ENCODE measurements at regions not wholly inside any gene's neighbourhood (a gene's known extent, or its start where the extent isn't known, plus 50 kb on each side); places are given as distances from the start of the nearest gene placed in this dataset.
"Not testable (repeated sequence)": the region's sequence is repeated elsewhere in the genome, so short reads cannot be mapped to it uniquely, and the experiment has no call there.

GRCh38 chr5:44546286-44546685 lies 157.1 kb upstream of the FGF10 start:
- Histone ChIP-seq H3K9ac (ENCODE audit: low read length in 2 of 2) (no peak overlapping the region), H3K4me1 (ENCODE audit: control insufficient read depth, insufficient read depth, low read length) (no peaks in the 10 kb centered on the region), H3K36me3 (ENCODE audit: control insufficient read depth in 2 of 2, insufficient read depth in 2 of 2, low read length in 2 of 2) (no peaks in the 10 kb centered on the region), H3K4me3 (ENCODE audit: low read length in 2 of 2) (no peak overlapping the region), H3K9me3 (ENCODE audit: control insufficient read depth in 2 of 2, low read length in 2 of 2) (no peaks in the 10 kb centered on the region), H3K27me3 (ENCODE audit: control insufficient read depth in 1 of 2, insufficient read depth in 2 of 2, low read length in 2 of 2) (no peaks in the 10 kb centered on the region), H3K27ac (ENCODE audit: low read length) (no peak overlapping the region)

GRCh38 chr5:44543511-44543910 lies 154.3 kb upstream of the FGF10 start:
- Histone ChIP-seq H3K36me3 (ENCODE audit: control insufficient read depth in 2 of 2, insufficient read depth in 2 of 2, low read length in 2 of 2) (no peaks in the 10 kb centered on the region), H3K27me3 (ENCODE audit: control insufficient read depth in 1 of 2, insufficient read depth in 2 of 2, low read length in 2 of 2) (no peaks in the 10 kb centered on the region), H3K9me3 (ENCODE audit: control insufficient read depth in 2 of 2, low read length in 2 of 2) (no peaks in the 10 kb centered on the region), H3K9ac (ENCODE audit: low read length in 2 of 2) (no peak overlapping the region), H3K4me3 (ENCODE audit: low read length in 2 of 2) (no peak overlapping the region), H3K4me1 (ENCODE audit: control insufficient read depth, insufficient read depth, low read length) (no peaks in the 10 kb centered on the region), H3K27ac (ENCODE audit: low read length) (no peak overlapping the region)

- no peaks in the 10 kb centered on the region for H3K9me3 ChIP-seq (ENCODE audit: control insufficient read depth in 2 of 2, low read length in 2 of 2)
- no peak overlapping the region for H3K27ac ChIP-seq (ENCODE audit: low read length)
- no peak overlapping the region for H3K4me3 ChIP-seq (ENCODE audit: low read length in 2 of 2)
- H3K4me1 ChIP-seq (ENCODE audit: control insufficient read depth, insufficient read depth, low read length), result no peaks in the 10 kb centered on the region
- H3K27me3 ChIP-seq (ENCODE audit: control insufficient read depth in 1 of 2, insufficient read depth in 2 of 2, low read length in 2 of 2), result no peaks in the 10 kb centered on the region
- no peaks in the 10 kb centered on the region for H3K36me3 ChIP-seq (ENCODE audit: control insufficient read depth in 2 of 2, insufficient read depth in 2 of 2, low read length in 2 of 2)
- H3K9ac ChIP-seq (ENCODE audit: low read length in 2 of 2), result no peak overlapping the region
Observed at GRCh38 chr5:44542470-44542869, 153.2 kb upstream of the FGF10 start.

- Histone ChIP-seq H3K27ac (ENCODE audit: low read length) (no peak overlapping the region), H3K36me3 (ENCODE audit: control insufficient read depth in 2 of 2, insufficient read depth in 2 of 2, low read length in 2 of 2) (no peaks in the 10 kb centered on the region), H3K4me3 (ENCODE audit: low read length in 2 of 2) (no peak overlapping the region), H3K27me3 (ENCODE audit: control insufficient read depth in 1 of 2, insufficient read depth in 2 of 2, low read length in 2 of 2) (no peaks in the 10 kb centered on the region), H3K4me1 (ENCODE audit: control insufficient read depth, insufficient read depth, low read length) (no peaks in the 10 kb centered on the region), H3K9me3 (ENCODE audit: control insufficient read depth in 2 of 2, low read length in 2 of 2) (no peaks in the 10 kb centered on the region), H3K9ac (ENCODE audit: low read length in 2 of 2) (no peak overlapping the region)
Observed at GRCh38 chr5:44539602-44539919, 150.3 kb upstream of the FGF10 start.

- Histone ChIP-seq H3K4me3 (ENCODE audit: low read length in 2 of 2) (no peak overlapping the region), H3K9me3 (ENCODE audit: control insufficient read depth in 2 of 2, low read length in 2 of 2) (no peaks in the 10 kb centered on the region), H3K27ac (ENCODE audit: low read length) (no peak overlapping the region), H3K36me3 (ENCODE audit: control insufficient read depth in 2 of 2, insufficient read depth in 2 of 2, low read length in 2 of 2) (no peaks in the 10 kb centered on the region), H3K4me1 (ENCODE audit: control insufficient read depth, insufficient read depth, low read length) (no peaks in the 10 kb centered on the region), H3K27me3 (ENCODE audit: control insufficient read depth in 1 of 2, insufficient read depth in 2 of 2, low read length in 2 of 2) (no peaks in the 10 kb centered on the region), H3K9ac (ENCODE audit: low read length in 2 of 2) (no peak overlapping the region)
Observed at GRCh38 chr5:44538797-44539601, 149.8 kb upstream of the FGF10 start.

- Histone ChIP-seq H3K27me3 (ENCODE audit: control insufficient read depth in 1 of 2, insufficient read depth in 2 of 2, low read length in 2 of 2) (no peaks in the 10 kb centered on the region), H3K4me3 (ENCODE audit: low read length in 2 of 2) (no peak overlapping the region), H3K9ac (ENCODE audit: low read length in 2 of 2) (no peak overlapping the region), H3K27ac (ENCODE audit: low read length) (no peak overlapping the region), H3K36me3 (ENCODE audit: control insufficient read depth in 2 of 2, insufficient read depth in 2 of 2, low read length in 2 of 2) (no peaks in the 10 kb centered on the region), H3K9me3 (ENCODE audit: control insufficient read depth in 2 of 2, low read length in 2 of 2) (no peaks in the 10 kb centered on the region), H3K4me1 (ENCODE audit: control insufficient read depth, insufficient read depth, low read length) (no peaks in the 10 kb centered on the region)
Observed at GRCh38 chr5:44536650-44537260, 147.5 kb upstream of the FGF10 start.

- Histone ChIP-seq H3K27me3 (ENCODE audit: control insufficient read depth in 1 of 2, insufficient read depth in 2 of 2, low read length in 2 of 2) (no peaks in the 10 kb centered on the region), H3K27ac (ENCODE audit: low read length) (no peak overlapping the region), H3K36me3 (ENCODE audit: control insufficient read depth in 2 of 2, insufficient read depth in 2 of 2, low read length in 2 of 2) (no peaks in the 10 kb centered on the region), H3K9me3 (ENCODE audit: control insufficient read depth in 2 of 2, low read length in 2 of 2) (no peaks in the 10 kb centered on the region), H3K4me1 (ENCODE audit: control insufficient read depth, insufficient read depth, low read length) (no peaks in the 10 kb centered on the region), H3K9ac (ENCODE audit: low read length in 2 of 2) (no peak overlapping the region), H3K4me3 (ENCODE audit: low read length in 2 of 2) (no peak overlapping the region)
Observed at GRCh38 chr5:44535621-44536020, 146.4 kb upstream of the FGF10 start.

- H3K27me3 ChIP-seq (ENCODE audit: control insufficient read depth in 1 of 2, insufficient read depth in 2 of 2, low read length in 2 of 2), result no peaks in the 10 kb centered on the region
- no peak overlapping the region for H3K9ac ChIP-seq (ENCODE audit: low read length in 2 of 2)
- H3K4me3 ChIP-seq (ENCODE audit: low read length in 2 of 2), result no peak overlapping the region
- H3K9me3 ChIP-seq (ENCODE audit: control insufficient read depth in 2 of 2, low read length in 2 of 2), result no peaks in the 10 kb centered on the region
- no peaks in the 10 kb centered on the region for H3K4me1 ChIP-seq (ENCODE audit: control insufficient read depth, insufficient read depth, low read length)
- H3K27ac ChIP-seq (ENCODE audit: low read length), result no peak overlapping the region
- H3K36me3 ChIP-seq (ENCODE audit: control insufficient read depth in 2 of 2, insufficient read depth in 2 of 2, low read length in 2 of 2), result peaks cover 0 to 2% of the 10 kb centered on the region in 2 donors
Observed at GRCh38 chr5:44532981-44533380, 143.8 kb upstream of the FGF10 start.

- H3K27me3 ChIP-seq (ENCODE audit: control insufficient read depth in 1 of 2, insufficient read depth in 2 of 2, low read length in 2 of 2); H3K27ac ChIP-seq (ENCODE audit: low read length); H3K9me3 ChIP-seq (ENCODE audit: control insufficient read depth in 2 of 2, low read length in 2 of 2); H3K9ac ChIP-seq (ENCODE audit: low read length in 2 of 2); H3K36me3 ChIP-seq (ENCODE audit: control insufficient read depth in 2 of 2, insufficient read depth in 2 of 2, low read length in 2 of 2); H3K4me1 ChIP-seq (ENCODE audit: control insufficient read depth, insufficient read depth, low read length); H3K4me3 ChIP-seq (ENCODE audit: low read length in 2 of 2): not testable (repeated sequence)
Observed at GRCh38 chr5:44531756-44532155, 142.5 kb upstream of the FGF10 start.

GRCh38 chr5:44530783-44531182 lies 141.6 kb upstream of the FGF10 start:
- not testable (repeated sequence) for H3K4me3 ChIP-seq (ENCODE audit: low read length in 2 of 2); H3K9ac ChIP-seq (ENCODE audit: low read length in 2 of 2); H3K4me1 ChIP-seq (ENCODE audit: control insufficient read depth, insufficient read depth, low read length); H3K27ac ChIP-seq (ENCODE audit: low read length); H3K27me3 ChIP-seq (ENCODE audit: control insufficient read depth in 1 of 2, insufficient read depth in 2 of 2, low read length in 2 of 2); H3K36me3 ChIP-seq (ENCODE audit: control insufficient read depth in 2 of 2, insufficient read depth in 2 of 2, low read length in 2 of 2); H3K9me3 ChIP-seq (ENCODE audit: control insufficient read depth in 2 of 2, low read length in 2 of 2)

- Histone ChIP-seq H3K36me3 (ENCODE audit: control insufficient read depth in 2 of 2, insufficient read depth in 2 of 2, low read length in 2 of 2) (no peaks in the 10 kb centered on the region), H3K27me3 (ENCODE audit: control insufficient read depth in 1 of 2, insufficient read depth in 2 of 2, low read length in 2 of 2) (no peaks in the 10 kb centered on the region), H3K4me1 (ENCODE audit: control insufficient read depth, insufficient read depth, low read length) (no peaks in the 10 kb centered on the region), H3K9me3 (ENCODE audit: control insufficient read depth in 2 of 2, low read length in 2 of 2) (no peaks in the 10 kb centered on the region), H3K9ac (ENCODE audit: low read length in 2 of 2) (no peak overlapping the region), H3K27ac (ENCODE audit: low read length) (no peak overlapping the region), H3K4me3 (ENCODE audit: low read length in 2 of 2) (no peak overlapping the region)
Observed at GRCh38 chr5:44511596-44511995, 122.4 kb upstream of the FGF10 start.

Data from stomach smooth muscle (tissue), 2 donors.